NCI-H2196 treated with DMSO at 0.1 percent for 48 hours (cell line): ENCODE measurements at regions not wholly inside any gene's neighbourhood (a gene's known extent, or its start where the extent isn't known, plus 50 kb on each side); places are given as distances from the start of the nearest gene placed in this dataset.
"Not testable (repeated sequence)": the region's sequence is repeated elsewhere in the genome, so short reads cannot be mapped to it uniquely, and the experiment has no call there.

Experiments
- DNase-seq: peaks from one replicate; lab custom pipeline; 2025; ENCODE audit not compliant: unreplicated experiment; lab: John Stamatoyannopoulos, UW

GRCh38 chr2:8367833-8368232 is 314.0 kb upstream of the ID2 start:
- DNase-seq: no peak

- DNase-seq: no peak
Measured at GRCh38 chr2:8368463-8368862, 313.4 kb upstream of the ID2 start.

DNA sequence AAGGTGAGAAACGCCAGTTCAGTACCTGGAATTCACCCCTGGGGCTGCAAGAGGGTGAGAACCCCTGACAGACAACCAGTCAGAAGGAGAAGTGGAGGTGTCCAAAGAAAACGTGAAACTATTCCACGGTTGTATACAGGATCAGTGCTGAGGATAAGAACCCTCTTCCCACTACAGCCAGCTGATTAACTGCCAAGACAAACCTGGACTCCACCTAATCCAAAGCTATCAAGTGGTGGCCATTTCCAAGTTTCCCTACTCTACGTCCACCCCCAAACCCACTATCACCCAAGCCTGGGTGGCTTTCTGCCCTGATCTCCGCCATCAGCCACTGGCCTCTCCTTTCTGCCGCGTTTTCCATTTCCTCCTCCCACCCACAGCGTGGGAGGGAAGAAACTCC is 312.3 kb upstream of the ID2 start:
- no peak for DNase-seq

GRCh38 chr2:8370258-8370802 is 311.5 kb upstream of the ID2 start:
- no peak for DNase-seq

- DNase-seq: no peak
Measured at GRCh38 chr2:8371653-8372052, 310.2 kb upstream of the ID2 start.

DNA sequence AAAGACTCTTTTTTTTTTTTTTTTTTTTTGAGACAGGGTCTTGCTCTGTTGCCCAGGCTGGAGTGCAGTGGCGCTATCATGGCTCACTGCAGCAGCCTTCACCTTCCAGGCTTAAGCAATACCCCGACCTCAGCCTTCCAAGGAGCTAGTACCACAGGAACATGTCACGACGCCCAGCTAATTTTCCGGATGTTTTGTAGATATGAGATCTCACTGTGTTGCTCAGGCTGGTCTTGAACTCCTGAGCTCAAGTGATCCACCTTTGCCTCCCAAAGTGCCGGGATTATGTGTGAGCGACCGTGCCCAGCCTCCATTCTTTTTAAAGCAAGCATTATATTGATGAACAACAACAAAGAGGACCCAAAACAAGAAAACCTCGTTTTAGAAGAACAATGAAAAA is 307.1 kb upstream of the ID2 start:
- no peak for DNase-seq

DNA sequence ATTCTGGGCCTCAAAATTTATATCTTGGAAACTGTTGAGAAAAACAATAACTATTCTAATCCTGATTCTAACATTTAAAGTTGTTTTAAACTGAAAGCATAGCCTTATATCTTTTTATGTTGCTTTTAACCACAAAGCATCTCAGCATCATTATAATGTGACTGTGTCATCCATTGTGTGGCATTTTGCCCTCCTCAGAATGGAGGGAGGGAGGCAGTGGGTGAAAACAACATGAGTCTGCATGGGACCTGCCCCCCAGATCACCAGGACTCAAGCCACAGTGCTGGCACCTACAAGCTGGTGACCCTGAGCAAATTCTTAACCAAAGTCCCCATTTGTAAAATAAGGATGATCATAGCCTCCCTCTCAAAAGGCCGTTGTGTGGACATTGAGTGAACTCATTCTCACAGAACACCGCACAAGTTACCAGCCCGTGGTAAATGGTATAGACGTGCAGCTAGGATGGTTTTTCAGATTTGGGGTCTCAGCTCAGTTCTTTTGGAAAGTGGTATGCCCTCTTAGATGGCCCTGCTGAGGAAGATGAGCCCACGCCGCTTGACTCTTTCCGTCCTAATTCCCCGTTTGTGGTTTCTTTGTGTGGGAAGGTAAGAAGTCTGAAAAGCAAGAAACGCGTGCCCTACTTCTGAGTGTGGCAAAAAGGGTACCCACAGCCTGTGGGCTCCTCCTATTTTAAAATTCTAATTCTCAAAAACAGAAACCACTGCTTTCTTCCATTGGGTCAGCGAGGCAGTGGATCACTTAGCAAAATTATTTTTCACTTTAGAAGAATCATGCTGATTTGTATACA is 305.0 kb upstream of the ID2 start:
- DNase-seq: no peak

DNA sequence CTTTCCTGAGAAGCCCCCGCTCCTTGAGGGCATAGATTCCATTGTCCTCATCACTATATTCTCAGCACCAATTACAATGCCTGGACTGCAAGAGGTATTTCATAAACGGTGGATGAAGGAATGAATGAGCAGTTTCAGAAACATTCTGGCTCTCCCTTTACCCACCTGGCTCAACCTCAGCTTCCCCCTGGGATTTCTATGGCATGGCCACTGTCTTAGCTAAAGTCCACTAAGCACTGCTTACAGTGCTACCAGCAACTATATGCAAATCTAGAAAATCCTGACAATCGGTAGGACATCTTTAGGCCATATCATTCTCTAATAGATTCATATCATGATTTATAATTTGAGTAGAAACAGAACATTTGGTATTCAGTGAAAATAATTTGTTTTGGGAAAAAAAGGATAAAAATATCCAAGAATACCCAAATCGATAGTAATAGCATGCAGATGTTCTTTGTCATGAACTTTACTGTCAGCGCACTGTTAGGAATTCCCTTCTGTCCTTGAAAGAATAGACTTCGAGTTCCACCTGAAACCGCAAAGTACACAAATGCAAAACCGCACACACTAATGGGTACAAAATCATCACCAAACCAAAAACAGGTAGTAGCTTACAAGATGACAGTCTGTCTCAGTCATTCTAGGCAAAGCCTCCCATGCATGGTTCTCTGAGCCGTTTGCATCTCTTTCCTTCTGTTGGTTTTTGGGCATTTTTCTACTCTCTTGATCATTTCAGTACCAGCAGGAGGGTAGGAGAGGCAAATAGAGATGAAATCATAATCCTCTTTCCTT is 303.6 kb upstream of the ID2 start:
- DNase-seq: no peak

GRCh38 chr2:8379128-8379527 is 302.7 kb upstream of the ID2 start:
- DNase-seq: no peak

- no peak for DNase-seq
Measured at GRCh38 chr2:8379549-8379948, 302.3 kb upstream of the ID2 start.

DNA sequence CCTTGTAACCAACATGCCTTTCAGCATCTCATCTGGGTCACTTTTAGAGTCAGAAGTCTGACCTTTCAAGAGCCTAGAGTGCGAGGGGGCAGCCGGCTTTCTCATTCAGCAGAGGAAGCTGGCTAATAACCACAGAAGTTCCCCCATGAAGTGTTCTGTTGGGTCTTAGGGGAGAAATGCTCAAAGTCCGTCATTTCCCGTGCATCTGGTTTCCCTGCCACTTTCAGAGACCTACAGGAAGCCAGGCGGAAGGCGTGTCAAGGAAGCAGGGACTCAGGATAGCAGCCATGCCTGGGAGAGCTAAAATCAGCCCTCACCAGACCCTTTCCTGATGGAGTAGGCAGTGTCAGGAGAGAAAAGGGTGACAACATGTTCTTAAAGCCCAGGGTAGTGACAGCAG is 301.8 kb upstream of the ID2 start:
- no peak for DNase-seq

DNA sequence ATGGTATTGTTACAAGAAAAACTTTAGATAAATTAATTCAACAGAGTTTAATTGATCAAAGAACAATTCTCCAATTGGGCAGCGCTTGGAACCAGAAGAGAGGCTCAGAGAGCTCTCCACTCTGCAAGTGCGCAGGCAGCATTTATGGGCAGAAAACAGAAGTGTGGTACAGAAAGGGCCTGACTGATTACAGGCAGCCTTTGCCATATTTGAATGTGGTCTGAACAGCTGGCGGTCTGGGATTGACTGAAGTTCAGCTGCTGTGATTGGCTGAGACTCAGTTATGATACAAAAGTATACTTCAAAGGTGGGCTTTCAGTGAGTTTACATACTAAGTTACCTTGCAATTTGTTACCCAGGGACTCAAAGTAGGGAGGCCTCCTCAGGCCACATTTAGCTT is 301.3 kb upstream of the ID2 start:
- DNase-seq: no peak

DNA sequence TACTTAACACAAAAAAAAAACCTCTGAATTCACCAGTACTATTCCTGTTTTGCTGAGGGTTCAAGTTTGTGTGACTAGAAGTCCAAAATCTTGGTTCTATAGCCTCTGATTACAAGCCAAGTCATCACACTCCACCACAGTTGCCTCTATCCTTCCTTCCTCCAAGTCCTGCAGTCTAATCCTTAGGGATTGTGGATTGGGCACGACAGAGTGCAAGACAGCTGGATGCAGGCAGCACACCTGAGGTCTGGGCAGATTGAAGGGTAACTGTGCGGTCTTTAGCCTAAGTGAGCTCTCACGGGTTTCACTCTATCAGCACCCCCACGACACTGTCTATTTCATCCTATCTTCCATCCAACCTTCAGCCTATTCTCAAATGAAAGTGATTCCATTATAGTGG is 299.4 kb upstream of the ID2 start:
- DNase-seq: no peak

- DNase-seq: not testable (repeated sequence)
Measured at GRCh38 chr2:8386748-8387147, 295.1 kb upstream of the ID2 start.

DNA sequence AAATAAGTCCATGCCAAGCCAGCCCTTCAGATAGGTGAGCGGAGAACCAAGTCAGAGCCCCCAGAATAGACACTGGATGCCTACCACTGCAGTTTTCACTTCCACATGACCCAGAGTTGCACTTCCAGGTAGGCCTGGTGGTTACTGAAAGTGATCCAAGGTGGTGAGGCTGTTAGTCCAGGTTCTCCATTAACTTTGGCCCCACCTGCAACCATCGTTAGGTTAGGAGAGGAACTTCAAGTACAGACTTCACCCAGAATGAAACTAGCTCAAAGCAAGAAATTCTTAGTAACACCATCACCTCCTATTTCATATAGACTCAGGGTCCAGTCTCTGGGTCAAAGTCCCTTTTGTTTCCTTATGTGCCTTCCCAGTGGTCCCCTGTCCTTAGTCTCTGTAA is 293.1 kb upstream of the ID2 start:
- DNase-seq: no peak

GRCh38 chr2:8389431-8390108 is 292.3 kb upstream of the ID2 start:
- DNase-seq: no peak

- DNase-seq: no peak
Measured at GRCh38 chr2:8391126-8391525, 290.7 kb upstream of the ID2 start.

- DNase-seq: no peak
Measured at GRCh38 chr2:8391584-8391983, 290.3 kb upstream of the ID2 start.

DNA sequence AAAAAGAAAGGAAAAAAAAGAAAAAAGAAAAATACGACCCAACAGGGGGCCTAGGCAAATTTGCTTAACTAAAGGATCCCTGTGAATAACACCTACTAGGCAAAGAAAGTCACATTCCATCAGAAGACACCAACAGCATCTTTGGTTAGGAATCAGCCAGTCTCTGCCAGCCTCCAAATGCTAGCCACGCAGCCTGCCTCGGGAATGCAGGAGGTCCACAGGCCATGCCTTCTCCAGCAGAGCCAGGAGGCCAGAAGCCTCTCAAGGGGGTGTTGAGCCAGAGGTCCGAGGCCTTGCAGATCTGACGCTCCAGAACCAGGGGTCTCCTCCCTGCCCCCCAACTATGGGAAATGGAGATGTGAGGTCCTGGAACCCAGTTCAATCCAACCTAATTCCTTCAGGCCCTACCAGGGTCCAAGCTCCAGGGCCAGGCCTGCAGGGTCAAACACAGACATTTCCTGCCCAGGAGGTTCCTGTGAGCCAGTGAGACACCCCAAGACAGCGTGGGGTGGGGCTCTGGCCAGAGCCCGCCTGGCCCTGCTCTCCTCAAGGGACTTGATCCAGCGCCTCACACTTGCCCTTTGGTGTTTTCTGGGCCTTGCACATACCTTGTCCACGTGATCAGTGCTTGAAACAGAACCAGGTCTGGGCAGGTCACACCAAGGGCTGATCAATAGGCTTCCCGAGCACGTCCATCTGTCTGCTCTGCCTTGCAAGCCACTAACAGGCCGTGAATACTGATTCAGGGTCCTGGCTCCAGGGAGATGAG is 289.6 kb upstream of the ID2 start:
- DNase-seq: no peak

- DNase-seq: no peak
Measured at GRCh38 chr2:8393506-8393905, 288.4 kb upstream of the ID2 start.

- DNase-seq: no peak
Measured at GRCh38 chr2:8394131-8394530, 287.7 kb upstream of the ID2 start.
